ENCODE measurements at regions not wholly inside any gene's neighbourhood (a gene's known extent, or its start where the extent isn't known, plus 50 kb on each side); places are given as distances from the start of the nearest gene placed in this dataset.

DNA sequence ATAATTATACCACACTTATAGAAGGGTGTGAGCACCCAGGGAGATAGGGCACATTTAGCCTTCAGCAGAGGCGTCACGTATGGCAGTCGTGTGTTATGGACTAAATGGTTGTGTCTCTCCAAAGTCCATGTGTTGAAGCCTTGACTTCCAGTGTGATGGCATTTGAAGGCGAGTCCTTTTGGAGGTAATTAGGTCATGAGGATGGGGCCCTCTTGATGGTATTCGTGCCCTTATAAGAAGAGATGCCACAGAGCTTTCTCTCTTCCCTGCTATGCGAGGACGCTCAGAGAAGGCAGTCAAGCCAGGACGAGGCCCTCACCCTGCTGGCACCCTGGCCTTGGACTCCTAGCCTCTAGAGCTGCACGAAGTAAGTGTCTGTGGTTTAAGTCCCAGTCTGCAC is 375.0 kb upstream of the C1orf174 start:
- no peak for TF ChIP-seq EZH2phosphoT487 (conservative IDR thresholded peaks at IDR 0.05; ENCODE audit: low read length)
- TF ChIP-seq, protein P1, sequence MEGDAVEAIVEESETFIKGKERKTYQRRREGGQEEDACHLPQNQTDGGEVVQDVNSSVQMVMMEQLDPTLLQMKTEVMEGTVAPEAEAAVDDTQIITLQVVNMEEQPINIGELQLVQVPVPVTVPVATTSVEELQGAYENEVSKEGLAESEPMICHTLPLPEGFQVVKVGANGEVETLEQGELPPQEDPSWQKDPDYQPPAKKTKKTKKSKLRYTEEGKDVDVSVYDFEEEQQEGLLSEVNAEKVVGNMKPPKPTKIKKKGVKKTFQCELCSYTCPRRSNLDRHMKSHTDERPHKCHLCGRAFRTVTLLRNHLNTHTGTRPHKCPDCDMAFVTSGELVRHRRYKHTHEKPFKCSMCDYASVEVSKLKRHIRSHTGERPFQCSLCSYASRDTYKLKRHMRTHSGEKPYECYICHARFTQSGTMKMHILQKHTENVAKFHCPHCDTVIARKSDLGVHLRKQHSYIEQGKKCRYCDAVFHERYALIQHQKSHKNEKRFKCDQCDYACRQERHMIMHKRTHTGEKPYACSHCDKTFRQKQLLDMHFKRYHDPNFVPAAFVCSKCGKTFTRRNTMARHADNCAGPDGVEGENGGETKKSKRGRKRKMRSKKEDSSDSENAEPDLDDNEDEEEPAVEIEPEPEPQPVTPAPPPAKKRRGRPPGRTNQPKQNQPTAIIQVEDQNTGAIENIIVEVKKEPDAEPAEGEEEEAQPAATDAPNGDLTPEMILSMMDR (IDR thresholded peaks at IDR 0.05; ENCODE audit: insufficient read depth, low read length, poor library complexity, severe bottlenecking), result no peak
